OCI-M1 (cell line): ENCODE measurements at regions not wholly inside any gene's neighbourhood (a gene's known extent, or its start where the extent isn't known, plus 50 kb on each side); places are given as distances from the start of the nearest gene placed in this dataset.

Source experiments
- DNase-seq: peaks from one replicate; lab custom pipeline; 2025; lab: John Stamatoyannopoulos, UW

- no peak for DNase-seq
Observed at GRCh38 chr18:50444539-50444938, 69.7 kb downstream of the SKA1 start.

- DNase-seq: no peak
Observed at GRCh38 chr18:50446629-50447028, 71.8 kb downstream of the SKA1 start.

- DNase-seq: no peak
Observed at GRCh38 chr18:50447102-50447741, 72.4 kb downstream of the SKA1 start.

GRCh38 chr18:50447952-50448351, 73.1 kb downstream of the SKA1 start:
- no peak for DNase-seq

- no peak for DNase-seq
Observed at GRCh38 chr18:50451100-50451842, 76.4 kb downstream of the SKA1 start.

GRCh38 chr18:50453014-50453680, 78.3 kb downstream of the SKA1 start:
- no peak for DNase-seq

- no peak for DNase-seq
Observed at GRCh38 chr18:50453732-50454131, 78.9 kb downstream of the SKA1 start.

GRCh38 chr18:50454387-50454988, 79.6 kb downstream of the SKA1 start:
- DNase-seq: no peak

- DNase-seq: no peak
Observed at GRCh38 chr18:50456285-50456684, 81.4 kb downstream of the SKA1 start.

- DNase-seq: no peak
Observed at GRCh38 chr18:50457639-50458038, 82.8 kb downstream of the SKA1 start.

- DNase-seq: no peak
Observed at GRCh38 chr18:50458366-50458765, 83.5 kb downstream of the SKA1 start.

- no peak for DNase-seq
Observed at GRCh38 chr18:50458796-50459195, 84.0 kb downstream of the SKA1 start.

GRCh38 chr18:50460062-50460461, 85.2 kb downstream of the SKA1 start:
- no peak for DNase-seq

GRCh38 chr18:50460716-50461115, 85.9 kb downstream of the SKA1 start:
- DNase-seq: no peak

GRCh38 chr18:50461251-50461650, 86.4 kb downstream of the SKA1 start:
- no peak for DNase-seq

GRCh38 chr18:50465211-50466153, 90.6 kb downstream of the SKA1 start:
- no peak for DNase-seq

GRCh38 chr18:50466634-50467033, 91.8 kb downstream of the SKA1 start:
- no peak for DNase-seq

GRCh38 chr18:50468807-50469206, 91.1 kb upstream of the MAPK4 start:
- DNase-seq: no peak

- DNase-seq: peak; percentile 23
Observed at GRCh38 chr18:50469380-50469781, 90.5 kb upstream of the MAPK4 start.

- DNase-seq: peak; percentile 93
Observed at GRCh38 chr18:50472941-50473340, 86.9 kb upstream of the MAPK4 start.

- no peak for DNase-seq
Observed at GRCh38 chr18:50473881-50474280, 86.0 kb upstream of the MAPK4 start.
